CD4-positive, alpha-beta T cell treated with Interleukin-10 for 1 hour (primary cell): ENCODE measurements at regions not wholly inside any gene's neighbourhood (a gene's known extent, or its start where the extent isn't known, plus 50 kb on each side); places are given as distances from the start of the nearest gene placed in this dataset.

Experiments
- DNase-seq: peaks from one replicate; pipeline ENCODE4 v3.0.0-alpha.2; 2020

GRCh38 chr4:81860111-81860510 lies 388.4 kb upstream of the RASGEF1B start:
- no peak for DNase-seq

GRCh38 chr4:81854406-81854805 lies 382.7 kb upstream of the RASGEF1B start:
- DNase-seq, result no peak

- DNase-seq, result no peak
These were observed 380.5 kb upstream of the RASGEF1B start for GRCh38 chr4:81852031-81852715.

- no peak for DNase-seq
These were observed 379.0 kb upstream of the RASGEF1B start for GRCh38 chr4:81850701-81851100.

- no peak for DNase-seq
These were observed 374.1 kb upstream of the RASGEF1B start for GRCh38 chr4:81845761-81846160.

- DNase-seq, result no peak
These were observed 373.6 kb upstream of the RASGEF1B start for GRCh38 chr4:81845273-81845672.

- peak; percentile 81 for DNase-seq
These were observed 373.0 kb upstream of the RASGEF1B start for GRCh38 chr4:81844717-81845116.

GRCh38 chr4:81839347-81840042 lies 367.8 kb upstream of the RASGEF1B start:
- DNase-seq, result no peak

- DNase-seq, result no peak
These were observed 366.9 kb upstream of the RASGEF1B start for GRCh38 chr4:81838586-81838985.

GRCh38 chr4:81836716-81837115 lies 365.0 kb upstream of the RASGEF1B start:
- no peak for DNase-seq

- no peak for DNase-seq
These were observed 361.9 kb upstream of the RASGEF1B start for GRCh38 chr4:81833576-81833975.

GRCh38 chr4:81828991-81829390 lies 357.3 kb upstream of the RASGEF1B start:
- no peak for DNase-seq

GRCh38 chr4:81827577-81828202 lies 356.0 kb upstream of the RASGEF1B start:
- no peak for DNase-seq

GRCh38 chr4:81826817-81827424 lies 355.2 kb upstream of the RASGEF1B start:
- DNase-seq, result no peak

- DNase-seq, result no peak
These were observed 354.6 kb upstream of the RASGEF1B start for GRCh38 chr4:81826335-81826734.

GRCh38 chr4:81818385-81818920 lies 346.7 kb upstream of the RASGEF1B start:
- DNase-seq, result no peak

GRCh38 chr4:81816031-81816761 lies 344.5 kb upstream of the RASGEF1B start:
- DNase-seq, result no peak

GRCh38 chr4:81814987-81815541 lies 343.4 kb upstream of the RASGEF1B start:
- no peak for DNase-seq

GRCh38 chr4:81811562-81812293 lies 340.0 kb upstream of the RASGEF1B start:
- DNase-seq, result no peak

GRCh38 chr4:81808011-81808672 lies 336.4 kb upstream of the RASGEF1B start:
- no peak for DNase-seq

GRCh38 chr4:81807386-81807785 lies 335.7 kb upstream of the RASGEF1B start:
- DNase-seq, result no peak
